Neutrophil (primary cell): ENCODE measurements at regions not wholly inside any gene's neighbourhood (a gene's known extent, or its start where the extent isn't known, plus 50 kb on each side); places are given as distances from the start of the nearest gene placed in this dataset.

Experiments used
- H3K27ac ChIP-seq: fragments of 200-600 bp; sonication (generic); 2 replicates; pipeline ENCODE4 v1.5.1; 2016; ENCODE audit warnings: mild to moderate bottlenecking, moderate library complexity
- H3K27me3 ChIP-seq: fragments of 200-600 bp; sonication (generic); 2 replicates; pipeline ENCODE4 v1.6.0; 2016; ENCODE audit warnings: mild to moderate bottlenecking
- H3K36me3 ChIP-seq: fragments of 200-600 bp; sonication (generic); 2 replicates; pipeline ENCODE4 v1.5.1; 2017
- H3K4me1 ChIP-seq, 2 experiments: fragments of 200-600 bp in 1 of 2; sonication (generic) in 1 of 2; 1 replicate in 1 of 2; 2 replicates in 1 of 2; pipeline versions ENCODE4 v1.5.1 to v1.6.1; 2013 to 2016; ENCODE audit warnings: low read depth in 1 of 2, low read length in 1 of 2, mild to moderate bottlenecking in 1 of 2, moderate library complexity in 1 of 2; ENCODE audit not compliant: control insufficient read depth in 1 of 2, insufficient read depth in 1 of 2
- H3K4me3 ChIP-seq, 2 experiments: fragments of 200-600 bp in 1 of 2; sonication (generic) in 1 of 2; 1 replicate in 1 of 2; 2 replicates in 1 of 2; pipeline ENCODE4 v1.5.1; 2013 to 2016; ENCODE audit warnings: low read depth in 1 of 2, low read length in 1 of 2, mild to moderate bottlenecking in 1 of 2, moderate library complexity in 1 of 2
- H3K9me3 ChIP-seq: fragments of 200-600 bp; sonication (generic); 2 replicates; pipeline ENCODE4 v1.5.1; 2016
- TF ChIP-seq, protein P1 (sequence below): fragments of 200-600 bp; sonication (generic); IDR thresholded peaks from 2 replicates; pipeline ENCODE4 v1.5.1; 2016; ENCODE audit warnings: antibody characterized with exemption

DNA sequence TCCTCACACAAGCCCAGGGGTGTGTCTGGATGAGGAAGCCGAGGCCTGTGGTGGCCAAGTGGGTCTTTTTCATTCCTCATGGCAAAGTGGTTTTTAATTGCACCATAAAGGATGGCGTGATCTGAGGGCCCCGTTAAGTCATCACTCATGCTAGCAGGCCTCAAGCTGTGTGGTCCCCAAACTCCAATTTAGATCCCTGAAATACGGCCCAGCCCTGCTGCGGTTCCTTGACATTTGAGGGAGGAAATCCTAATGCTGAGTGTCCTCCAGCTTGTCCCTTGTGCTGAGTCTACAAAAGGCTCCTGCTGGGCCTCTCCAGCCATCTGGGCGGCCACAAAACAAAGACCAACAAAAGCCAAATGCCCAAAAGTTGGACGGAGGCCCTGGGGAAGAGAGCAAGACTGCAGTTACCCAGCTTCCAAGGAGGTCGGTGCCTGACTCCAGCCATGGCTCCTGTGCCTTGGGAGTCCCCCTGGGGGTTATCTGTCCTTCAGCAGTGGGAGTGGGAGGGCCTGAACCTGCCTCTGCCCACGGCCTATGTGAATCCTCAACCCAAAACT lies 162.3 kb upstream of the PDE10A start:
- no peak overlapping the region for H3K4me3 ChIP-seq
- TF ChIP-seq, protein P1, sequence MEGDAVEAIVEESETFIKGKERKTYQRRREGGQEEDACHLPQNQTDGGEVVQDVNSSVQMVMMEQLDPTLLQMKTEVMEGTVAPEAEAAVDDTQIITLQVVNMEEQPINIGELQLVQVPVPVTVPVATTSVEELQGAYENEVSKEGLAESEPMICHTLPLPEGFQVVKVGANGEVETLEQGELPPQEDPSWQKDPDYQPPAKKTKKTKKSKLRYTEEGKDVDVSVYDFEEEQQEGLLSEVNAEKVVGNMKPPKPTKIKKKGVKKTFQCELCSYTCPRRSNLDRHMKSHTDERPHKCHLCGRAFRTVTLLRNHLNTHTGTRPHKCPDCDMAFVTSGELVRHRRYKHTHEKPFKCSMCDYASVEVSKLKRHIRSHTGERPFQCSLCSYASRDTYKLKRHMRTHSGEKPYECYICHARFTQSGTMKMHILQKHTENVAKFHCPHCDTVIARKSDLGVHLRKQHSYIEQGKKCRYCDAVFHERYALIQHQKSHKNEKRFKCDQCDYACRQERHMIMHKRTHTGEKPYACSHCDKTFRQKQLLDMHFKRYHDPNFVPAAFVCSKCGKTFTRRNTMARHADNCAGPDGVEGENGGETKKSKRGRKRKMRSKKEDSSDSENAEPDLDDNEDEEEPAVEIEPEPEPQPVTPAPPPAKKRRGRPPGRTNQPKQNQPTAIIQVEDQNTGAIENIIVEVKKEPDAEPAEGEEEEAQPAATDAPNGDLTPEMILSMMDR, result no peak
- H3K36me3 ChIP-seq, result no peaks in the 10 kb centered on the region
- peaks cover 14% of the 10 kb centered on the region for H3K27me3 ChIP-seq
- no peaks in the 10 kb centered on the region for H3K4me1 ChIP-seq
- H3K9me3 ChIP-seq, result no peaks in the 10 kb centered on the region
- no peak overlapping the region for H3K27ac ChIP-seq

DNA sequence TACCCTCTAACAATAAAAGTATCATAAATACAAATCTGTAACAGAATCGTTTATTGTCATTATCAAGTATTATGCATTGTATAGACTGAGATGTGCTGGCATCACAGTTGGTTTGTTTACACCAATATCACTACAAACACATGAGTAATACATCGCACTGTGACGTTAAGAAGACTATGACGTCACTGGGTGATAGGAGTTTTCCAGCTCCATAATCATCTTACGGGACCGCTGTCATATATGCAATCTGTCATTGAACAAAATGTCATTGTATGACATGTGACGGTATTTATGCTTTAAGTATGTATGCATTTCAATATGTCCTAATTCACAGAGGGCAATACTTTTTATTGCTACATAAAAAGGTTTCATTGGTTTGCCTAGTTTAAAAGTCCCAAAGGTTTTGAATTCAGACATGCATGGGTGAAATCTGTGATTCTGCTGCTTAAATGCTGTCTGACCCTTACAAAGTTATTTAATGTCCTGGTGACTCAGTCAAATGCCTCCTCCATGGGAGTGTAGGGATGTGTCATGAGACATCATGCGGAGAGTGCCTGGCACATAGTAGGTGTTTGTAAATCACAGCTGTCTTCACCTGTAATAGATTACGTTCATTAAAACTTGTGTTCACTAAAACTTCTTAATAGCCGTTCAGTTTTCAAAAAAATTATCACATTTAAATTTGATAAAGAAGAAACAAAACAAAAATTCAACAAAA lies 160.7 kb upstream of the PDE10A start:
- Histone ChIP-seq H3K27ac (no peak overlapping the region), H3K9me3 (no peaks in the 10 kb centered on the region), H3K4me3 (no peak overlapping the region), H3K27me3 (peaks cover 28% of the 10 kb centered on the region), H3K4me1 (no peaks in the 10 kb centered on the region), H3K36me3 (no peaks in the 10 kb centered on the region)
- TF ChIP-seq, protein P1, result no peak

DNA sequence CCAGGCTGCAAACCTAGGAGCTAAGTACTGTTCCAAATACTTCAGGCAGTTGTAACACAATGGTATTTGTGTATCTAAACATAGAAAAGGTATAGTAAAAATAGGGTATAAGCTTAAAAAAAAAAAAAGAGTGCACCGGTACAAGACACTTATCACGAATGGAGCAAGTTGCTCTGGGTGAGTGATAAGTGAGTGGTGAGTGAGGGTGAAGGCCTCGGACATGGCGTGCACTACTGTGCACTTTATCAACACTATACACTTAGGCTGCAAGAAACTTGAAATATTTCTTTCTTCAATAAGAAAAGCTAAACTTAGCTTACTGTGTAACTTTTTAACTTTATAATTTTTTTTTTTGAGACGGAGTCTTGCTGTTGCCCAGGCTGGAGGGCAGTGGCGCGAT lies 159.5 kb upstream of the PDE10A start:
- TF ChIP-seq, protein P1, result no peak
- Histone ChIP-seq H3K27ac (no peak overlapping the region), H3K36me3 (no peaks in the 10 kb centered on the region), H3K4me1 (no peaks in the 10 kb centered on the region), H3K9me3 (no peaks in the 10 kb centered on the region), H3K27me3 (peaks cover 40% of the 10 kb centered on the region), H3K4me3 (no peak overlapping the region)

DNA sequence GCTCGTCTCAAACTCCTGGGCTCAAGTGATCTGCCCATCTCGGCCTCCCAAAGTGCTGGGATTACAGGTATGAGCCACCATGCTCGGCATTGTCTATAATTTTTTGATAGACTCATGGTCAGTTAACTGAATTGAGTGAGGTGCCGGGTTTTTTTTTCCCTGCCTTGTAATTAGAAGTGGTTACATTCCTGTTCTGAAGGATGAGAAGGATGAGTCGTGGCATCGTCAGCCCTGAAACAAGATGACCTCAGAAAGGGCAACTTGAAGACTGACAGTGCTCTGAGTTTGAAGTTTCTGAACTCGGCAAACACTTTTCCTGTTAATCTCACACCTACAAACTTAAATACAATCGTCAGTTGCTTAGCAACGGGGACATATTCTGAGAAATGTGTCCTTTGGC lies 158.7 kb upstream of the PDE10A start:
- Histone ChIP-seq H3K36me3 (no peaks in the 10 kb centered on the region), H3K27me3 (peaks cover 48% of the 10 kb centered on the region), H3K9me3 (no peaks in the 10 kb centered on the region), H3K4me3 (no peak overlapping the region), H3K4me1 (no peaks in the 10 kb centered on the region), H3K27ac (no peak overlapping the region)
- TF ChIP-seq, protein P1, result no peak

DNA sequence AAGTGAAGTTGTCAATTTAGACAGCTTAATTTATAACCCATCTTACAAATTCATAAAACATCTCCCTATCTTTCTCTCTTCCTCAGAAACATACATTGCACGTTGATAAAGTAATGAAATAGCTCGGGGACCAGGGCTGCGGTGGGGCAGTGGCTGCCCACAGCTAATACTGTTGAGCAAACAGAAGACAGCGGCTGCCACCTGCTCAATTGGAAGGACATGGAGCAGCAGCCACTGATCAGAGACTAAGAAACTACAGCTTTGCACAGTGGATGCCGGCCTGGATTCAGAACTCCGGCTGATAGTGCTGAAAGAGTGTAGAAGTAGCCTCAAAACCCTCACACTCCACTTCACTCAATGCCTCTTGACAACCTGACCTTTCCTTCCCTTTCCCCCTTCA lies 157.9 kb upstream of the PDE10A start:
- no peak overlapping the region for H3K27ac ChIP-seq
- H3K4me3 ChIP-seq, result no peak overlapping the region
- H3K27me3 ChIP-seq, result peaks cover 51% of the 10 kb centered on the region
- no peaks in the 10 kb centered on the region for H3K4me1 ChIP-seq
- no peaks in the 10 kb centered on the region for H3K9me3 ChIP-seq
- TF ChIP-seq, protein P1, result no peak
- no peaks in the 10 kb centered on the region for H3K36me3 ChIP-seq
